Esophagus squamous epithelium (tissue), 4 donors: ENCODE measurements at regions not wholly inside any gene's neighbourhood (a gene's known extent, or its start where the extent isn't known, plus 50 kb on each side); places are given as distances from the start of the nearest gene placed in this dataset.

Experiments used
- CTCF ChIP-seq, 6 experiments: fragments of 450-650 bp in 4 of 6; fragments of 200-600 bp in 2 of 6; sonication (generic) in 2 of 6; IDR thresholded peaks; one replicate each; pipeline ENCODE4 v1.5.1; 2016 to 2019; ENCODE audit warnings: antibody characterized with exemption in 6 of 6, mild to moderate bottlenecking in 4 of 6, moderate library complexity in 4 of 6
- POLR2A ChIP-seq, 4 donors: fragments of 450-650 bp; IDR thresholded peaks; one replicate each; pipeline ENCODE4 v1.6.1; 2017; ENCODE audit warnings: antibody characterized with exemption in 4 of 4, mild to moderate bottlenecking in 4 of 4, moderate library complexity in 3 of 4

- TF ChIP-seq CTCF (IDR thresholded peaks at IDR 0.05) (no peak), POLR2A (IDR thresholded peaks at IDR 0.05) (no peak)
These were observed 196.9 kb downstream of the TUSC1 start for GRCh38 chr9:25481372-25481771.
